ENCODE measurements at regions not wholly inside any gene's neighbourhood (a gene's known extent, or its start where the extent isn't known, plus 50 kb on each side); places are given as distances from the start of the nearest gene placed in this dataset.

DNA sequence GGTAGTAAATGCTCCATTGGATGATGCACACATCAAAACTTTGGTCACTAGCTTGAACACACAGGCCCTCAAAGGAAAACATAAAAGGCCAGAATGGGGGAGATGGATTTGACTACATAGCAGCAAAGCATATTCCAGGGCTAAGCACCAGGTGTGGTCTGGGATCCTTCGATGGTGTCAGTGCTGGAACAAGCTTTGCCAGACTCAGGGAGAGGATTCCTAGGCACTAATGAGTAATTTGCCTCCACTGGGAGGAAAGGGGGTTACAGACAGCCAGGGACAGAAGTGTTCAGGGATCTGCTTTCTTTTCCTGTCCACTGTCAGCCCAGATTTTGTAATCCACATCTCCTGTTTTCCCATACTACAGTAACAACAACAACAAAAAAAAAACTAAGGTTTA lies 157.2 kb upstream of the OBI1 start:
- Histone ChIP-seq H2BK5ac (ENCODE audit: low read depth, low read length) (no peak overlapping the region), H3K4me3 (ENCODE audit: extremely low read depth in 1 of 4, insufficient read depth in 2 of 4, low read depth in 3 of 4, low read length in 4 of 4) (no peak overlapping the region), H4K91ac (replicated peaks; ENCODE audit: insufficient read length, low read length) (no peak overlapping the region), H3K27me3 (replicated peaks in 1 of 4; ENCODE audit: control insufficient read depth in 3 of 4, extremely low read depth in 1 of 4, insufficient read depth in 3 of 4, low read length in 3 of 4) (no peaks in the 10 kb centered on the region), H3K4me2 (ENCODE audit: insufficient read depth in 1 of 2, low read depth in 2 of 2, low read length in 2 of 2) (no peak overlapping the region), H3K23me2 (ENCODE audit: low read depth, low read length) (no peaks in the 10 kb centered on the region; the same call in 1 of the 2 replicates), H4K8ac (ENCODE audit: extremely low read depth, insufficient read depth, low read length) (no peak overlapping the region), H3K36me3 (ENCODE audit: control insufficient read depth in 2 of 4, insufficient read depth in 4 of 4, low read length in 3 of 4) (no peaks in the 10 kb centered on the region), H2AFZ (ENCODE audit: low read length) (no peak overlapping the region), H2AK5ac (ENCODE audit: low read depth, low read length) (no peak overlapping the region), H2BK12ac (ENCODE audit: low read depth, low read length) (no peak overlapping the region), H3K4ac (replicated peaks; ENCODE audit: insufficient read length, low read depth, low read length) (no peak overlapping the region), H3K9me3 (ENCODE audit: insufficient read depth in 2 of 2, low read depth in 1 of 2, low read length in 1 of 2) (no peaks in the 10 kb centered on the region), H3K27ac (ENCODE audit: low read depth, low read length) (no peak overlapping the region), H4K5ac (ENCODE audit: insufficient read length, low read depth, low read length) (no peak overlapping the region), H3K56ac (replicated peaks; ENCODE audit: insufficient read length, low read depth, low read length) (no peak overlapping the region), H2BK120ac (replicated peaks; ENCODE audit: low read depth, low read length) (no peak overlapping the region), H3K18ac (ENCODE audit: extremely low read depth, low read length) (no peak overlapping the region), H4K20me1 (replicated peaks in 1 of 2; ENCODE audit: control insufficient read depth in 1 of 2, insufficient read depth in 2 of 2, low read length in 2 of 2) (no peaks in the 10 kb centered on the region), H3K4me1 (replicated peaks in 1 of 4; ENCODE audit: control insufficient read depth in 3 of 4, insufficient read depth in 4 of 4, low read length in 3 of 4) (no peaks in the 10 kb centered on the region), H2BK20ac (ENCODE audit: low read length) (no peak overlapping the region), H3K14ac (ENCODE audit: insufficient read length) (no peak overlapping the region), H3K9ac (replicated peaks in 1 of 4; ENCODE audit: extremely low read depth in 1 of 4, low read depth in 3 of 4, low read length in 3 of 4) (no peak overlapping the region), H3K23ac (ENCODE audit: insufficient read length) (no peak overlapping the region), H2BK15ac (ENCODE audit: low read length) (no peak overlapping the region), H3K79me1 (ENCODE audit: low read depth, low read length) (no peaks in the 10 kb centered on the region), H3K79me2 (ENCODE audit: control insufficient read depth in 1 of 2, insufficient read depth in 2 of 2, low read length in 2 of 2) (no peaks in the 10 kb centered on the region)
- 95% methylated on average over 1 of the region's 1 CpG; no CpG with 5 or more reads in 1 of the 2 experiments for WGBS, 2 experiments (ENCODE audit: extremely low coverage in 1 of 2, insufficient coverage in 1 of 2, insufficient read length in 1 of 2, insufficient replicate concordance in 2 of 2, low coverage in 1 of 2, low lambda C conversion rate in 2 of 2, missing lambda C conversion rate in 1 of 2)
- TF ChIP-seq GABPA (IDR thresholded peaks at IDR 0.05; ENCODE audit: borderline replicate concordance, insufficient read depth, low read length) = no peak
- no peak for TF ChIP-seq CEBPB (IDR thresholded peaks at IDR 0.05; ENCODE audit: low read depth, low read length)
- no peak for TF ChIP-seq NANOG (IDR thresholded peaks at IDR 0.05; ENCODE audit: insufficient read depth, low read depth, low read length, poor library complexity, severe bottlenecking)
- TF ChIP-seq KDM4A (IDR thresholded peaks at IDR 0.05; ENCODE audit: low read depth, low read length, severe bottlenecking) = no peak
- TF ChIP-seq RXRA (IDR thresholded peaks at IDR 0.05; ENCODE audit: insufficient read depth, low read depth, low read length) = no peak
- TF ChIP-seq RBBP5 (IDR thresholded peaks at IDR 0.05; ENCODE audit: borderline replicate concordance, low read depth, low read length) = no peak
- no peak for TF ChIP-seq SP2 (IDR thresholded peaks at IDR 0.05; ENCODE audit: low read length)
- TF ChIP-seq, protein P1, sequence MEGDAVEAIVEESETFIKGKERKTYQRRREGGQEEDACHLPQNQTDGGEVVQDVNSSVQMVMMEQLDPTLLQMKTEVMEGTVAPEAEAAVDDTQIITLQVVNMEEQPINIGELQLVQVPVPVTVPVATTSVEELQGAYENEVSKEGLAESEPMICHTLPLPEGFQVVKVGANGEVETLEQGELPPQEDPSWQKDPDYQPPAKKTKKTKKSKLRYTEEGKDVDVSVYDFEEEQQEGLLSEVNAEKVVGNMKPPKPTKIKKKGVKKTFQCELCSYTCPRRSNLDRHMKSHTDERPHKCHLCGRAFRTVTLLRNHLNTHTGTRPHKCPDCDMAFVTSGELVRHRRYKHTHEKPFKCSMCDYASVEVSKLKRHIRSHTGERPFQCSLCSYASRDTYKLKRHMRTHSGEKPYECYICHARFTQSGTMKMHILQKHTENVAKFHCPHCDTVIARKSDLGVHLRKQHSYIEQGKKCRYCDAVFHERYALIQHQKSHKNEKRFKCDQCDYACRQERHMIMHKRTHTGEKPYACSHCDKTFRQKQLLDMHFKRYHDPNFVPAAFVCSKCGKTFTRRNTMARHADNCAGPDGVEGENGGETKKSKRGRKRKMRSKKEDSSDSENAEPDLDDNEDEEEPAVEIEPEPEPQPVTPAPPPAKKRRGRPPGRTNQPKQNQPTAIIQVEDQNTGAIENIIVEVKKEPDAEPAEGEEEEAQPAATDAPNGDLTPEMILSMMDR (IDR thresholded peaks at IDR 0.05; ENCODE audit: control extremely low read depth in 1 of 3, insufficient read depth in 1 of 3, low read depth in 1 of 3, low read length in 3 of 3) = no peak
- no peak for TF ChIP-seq CREB1 (IDR thresholded peaks at IDR 0.05)
- POLR2A ChIA-PET (ENCODE audit: partially characterized antibody) = no interaction called here
- DNase-seq (ENCODE audit: low read depth in 1 of 2, low spot score in 2 of 2) (no peak), FAIRE-seq (no peak)
- CTCF ChIA-PET (ENCODE audit: partially characterized antibody) = no interaction called here

Data from H1 (cell line).